ENCODE measurements at regions not wholly inside any gene's neighbourhood (a gene's known extent, or its start where the extent isn't known, plus 50 kb on each side); places are given as distances from the start of the nearest gene placed in this dataset.
"Not testable (repeated sequence)": the region's sequence is repeated elsewhere in the genome, so short reads cannot be mapped to it uniquely, and the experiment has no call there.

- TF ChIP-seq PRDM4 (tag by site-specific recombination; IDR thresholded peaks at IDR 0.05) (no peak), ZNF423 (tag by site-specific recombination; IDR thresholded peaks at IDR 0.05) (no peak), ZNF830 (tag by site-specific recombination; IDR thresholded peaks at IDR 0.05; ENCODE audit: low read depth) (no peak), KLF9 (tag by site-specific recombination; IDR thresholded peaks at IDR 0.05; ENCODE audit: low read depth) (no peak), ZNF48 (tag by site-specific recombination; IDR thresholded peaks at IDR 0.05) (no peak), ZNF2 (tag by site-specific recombination; IDR thresholded peaks at IDR 0.05) (no peak), OVOL3 (tag by site-specific recombination; IDR thresholded peaks at IDR 0.05) (no peak)
Measured at GRCh38 chr6:119493980-119494379, 144.4 kb upstream of the MAN1A1 start (continued).

DNA sequence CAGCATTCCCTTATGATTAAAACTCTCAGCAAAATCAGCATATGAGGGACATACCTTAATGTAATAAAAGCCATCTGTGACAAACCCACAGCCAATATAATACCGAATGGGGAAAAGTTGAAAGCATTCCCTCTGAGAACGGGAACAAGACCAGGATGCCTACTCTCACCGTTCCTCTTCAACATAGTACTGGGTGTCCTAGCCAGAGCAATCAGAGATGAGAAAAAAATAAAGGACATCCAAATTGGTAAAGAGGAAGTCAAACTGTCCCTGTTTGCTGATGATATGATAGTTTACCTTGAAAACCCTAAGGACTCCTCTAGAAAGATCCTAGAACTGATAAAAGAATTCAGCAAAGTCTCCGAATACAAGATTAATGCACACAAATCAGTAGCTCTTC is 141.6 kb upstream of the MAN1A1 start:
- POLR2A ChIA-PET, result interaction anchor here (0.6 kb wide), 1 partner anchor 11 kb away, joined by 3 read pairs; no protein-coding TSS in a partner anchor
- H3K36me3 ChIP-seq (ENCODE audit: control insufficient read depth in 2 of 2, insufficient read depth in 1 of 2, low read length in 2 of 2); CTCF ChIA-PET; H3K4me1 ChIP-seq (ENCODE audit: control insufficient read depth, insufficient read depth, low read length); H3K4me3 ChIP-seq (ENCODE audit: low read depth, low read length); H3K9me3 ChIP-seq (ENCODE audit: control insufficient read depth, insufficient read depth, low read depth, low read length); H3K27ac ChIP-seq (ENCODE audit: extremely low read depth, low read depth, low read length): not testable (repeated sequence)

GRCh38 chr6:119490050-119490449 is 140.5 kb upstream of the MAN1A1 start:
- H3K9me3 ChIP-seq (ENCODE audit: control insufficient read depth, insufficient read depth, low read depth, low read length); H3K4me1 ChIP-seq (ENCODE audit: control insufficient read depth, insufficient read depth, low read length); POLR2A ChIA-PET; H3K27ac ChIP-seq (ENCODE audit: extremely low read depth, low read depth, low read length); H3K4me3 ChIP-seq (ENCODE audit: low read depth, low read length); H3K36me3 ChIP-seq (ENCODE audit: control insufficient read depth in 2 of 2, insufficient read depth in 1 of 2, low read length in 2 of 2); CTCF ChIA-PET: not testable (repeated sequence)

DNA sequence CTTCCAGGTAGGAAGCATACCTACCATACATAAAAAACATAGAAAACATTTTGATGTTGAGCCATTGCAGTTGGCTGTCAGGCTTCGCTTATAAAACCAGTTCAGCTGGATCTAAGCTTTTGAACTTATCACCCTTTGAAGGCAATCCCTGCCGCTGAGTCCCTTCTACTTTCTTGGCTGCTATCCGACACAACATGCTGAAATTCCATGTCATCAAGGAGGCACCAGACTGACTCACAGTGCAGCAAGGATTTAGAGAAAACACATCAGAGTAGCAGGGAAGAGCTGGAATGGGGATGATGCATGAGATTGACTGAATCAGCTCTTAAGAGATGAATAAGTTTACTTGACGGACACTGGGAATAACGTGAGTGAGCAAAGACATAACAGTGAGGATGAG is 135.0 kb upstream of the MAN1A1 start:
- TF ChIP-seq ZNF19 (tag by site-specific recombination; IDR thresholded peaks at IDR 0.05; ENCODE audit: low read depth) (no peak), KLF16 (tag by site-specific recombination; IDR thresholded peaks at IDR 0.05) (no peak), ZBTB6 (tag by site-specific recombination; IDR thresholded peaks at IDR 0.05) (no peak), ZNF792 (tag by site-specific recombination; IDR thresholded peaks at IDR 0.05) (no peak), ZNF747 (tag by site-specific recombination; IDR thresholded peaks at IDR 0.05) (no peak)
- 0 out of 2 replicates have a peak, but pooled peaks cover 2% of the 10 kb centered on the region for H3K4me1 ChIP-seq (ENCODE audit: control insufficient read depth, insufficient read depth, low read length)
- H3K9me3 ChIP-seq (ENCODE audit: control insufficient read depth, insufficient read depth, low read depth, low read length), result no peaks in the 10 kb centered on the region
- H3K36me3 ChIP-seq (ENCODE audit: control insufficient read depth in 2 of 2, insufficient read depth in 1 of 2, low read length in 2 of 2), result no peaks in the 10 kb centered on the region
- ChIA-PET POLR2A (no interaction called here), CTCF (no interaction called here)
- no peak overlapping the region for H3K4me3 ChIP-seq (ENCODE audit: low read depth, low read length)
- H3K27ac ChIP-seq (ENCODE audit: extremely low read depth, low read depth, low read length), result no peak overlapping the region

DNA sequence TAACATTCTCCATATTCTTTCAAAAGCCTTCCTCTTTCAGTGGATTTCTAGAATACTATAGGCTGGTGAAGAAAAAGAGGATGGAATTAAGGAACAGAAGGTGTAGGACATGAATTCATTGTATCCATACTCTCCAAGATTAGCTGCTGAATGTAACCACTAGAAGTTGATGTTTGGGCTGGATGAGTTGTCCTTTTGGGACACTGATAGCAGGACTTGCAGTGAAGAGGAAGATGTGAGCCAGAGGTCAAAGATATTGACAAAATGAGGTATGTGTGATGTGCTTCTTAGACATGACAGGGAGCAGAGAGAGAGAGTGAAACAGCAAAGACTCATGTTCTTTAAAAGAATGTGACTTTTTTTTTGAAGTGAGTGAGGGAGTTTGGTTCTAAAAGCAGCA is 134.3 kb upstream of the MAN1A1 start:
- ChIA-PET POLR2A (no interaction called here), CTCF (no interaction called here)
- Histone ChIP-seq H3K27ac (ENCODE audit: extremely low read depth, low read depth, low read length) (no peak overlapping the region), H3K4me1 (ENCODE audit: control insufficient read depth, insufficient read depth, low read length) (0 out of 2 replicates have a peak, but pooled peaks cover 2% of the 10 kb centered on the region), H3K36me3 (ENCODE audit: control insufficient read depth in 2 of 2, insufficient read depth in 1 of 2, low read length in 2 of 2) (no peaks in the 10 kb centered on the region), H3K9me3 (ENCODE audit: control insufficient read depth, insufficient read depth, low read depth, low read length) (no peaks in the 10 kb centered on the region), H3K4me3 (ENCODE audit: low read depth, low read length) (no peak overlapping the region)
- no peak for TF ChIP-seq EGR2 (tag by site-specific recombination; IDR thresholded peaks at IDR 0.05; ENCODE audit: low read depth)
- no peak for TF ChIP-seq ZNF211 (tag by site-specific recombination; IDR thresholded peaks at IDR 0.05; ENCODE audit: low read depth)
- TF ChIP-seq, protein P1, sequence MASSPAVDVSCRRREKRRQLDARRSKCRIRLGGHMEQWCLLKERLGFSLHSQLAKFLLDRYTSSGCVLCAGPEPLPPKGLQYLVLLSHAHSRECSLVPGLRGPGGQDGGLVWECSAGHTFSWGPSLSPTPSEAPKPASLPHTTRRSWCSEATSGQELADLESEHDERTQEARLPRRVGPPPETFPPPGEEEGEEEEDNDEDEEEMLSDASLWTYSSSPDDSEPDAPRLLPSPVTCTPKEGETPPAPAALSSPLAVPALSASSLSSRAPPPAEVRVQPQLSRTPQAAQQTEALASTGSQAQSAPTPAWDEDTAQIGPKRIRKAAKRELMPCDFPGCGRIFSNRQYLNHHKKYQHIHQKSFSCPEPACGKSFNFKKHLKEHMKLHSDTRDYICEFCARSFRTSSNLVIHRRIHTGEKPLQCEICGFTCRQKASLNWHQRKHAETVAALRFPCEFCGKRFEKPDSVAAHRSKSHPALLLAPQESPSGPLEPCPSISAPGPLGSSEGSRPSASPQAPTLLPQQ (tag by site-specific recombination; IDR thresholded peaks at IDR 0.05), result no peak
- TF ChIP-seq, protein P2, sequence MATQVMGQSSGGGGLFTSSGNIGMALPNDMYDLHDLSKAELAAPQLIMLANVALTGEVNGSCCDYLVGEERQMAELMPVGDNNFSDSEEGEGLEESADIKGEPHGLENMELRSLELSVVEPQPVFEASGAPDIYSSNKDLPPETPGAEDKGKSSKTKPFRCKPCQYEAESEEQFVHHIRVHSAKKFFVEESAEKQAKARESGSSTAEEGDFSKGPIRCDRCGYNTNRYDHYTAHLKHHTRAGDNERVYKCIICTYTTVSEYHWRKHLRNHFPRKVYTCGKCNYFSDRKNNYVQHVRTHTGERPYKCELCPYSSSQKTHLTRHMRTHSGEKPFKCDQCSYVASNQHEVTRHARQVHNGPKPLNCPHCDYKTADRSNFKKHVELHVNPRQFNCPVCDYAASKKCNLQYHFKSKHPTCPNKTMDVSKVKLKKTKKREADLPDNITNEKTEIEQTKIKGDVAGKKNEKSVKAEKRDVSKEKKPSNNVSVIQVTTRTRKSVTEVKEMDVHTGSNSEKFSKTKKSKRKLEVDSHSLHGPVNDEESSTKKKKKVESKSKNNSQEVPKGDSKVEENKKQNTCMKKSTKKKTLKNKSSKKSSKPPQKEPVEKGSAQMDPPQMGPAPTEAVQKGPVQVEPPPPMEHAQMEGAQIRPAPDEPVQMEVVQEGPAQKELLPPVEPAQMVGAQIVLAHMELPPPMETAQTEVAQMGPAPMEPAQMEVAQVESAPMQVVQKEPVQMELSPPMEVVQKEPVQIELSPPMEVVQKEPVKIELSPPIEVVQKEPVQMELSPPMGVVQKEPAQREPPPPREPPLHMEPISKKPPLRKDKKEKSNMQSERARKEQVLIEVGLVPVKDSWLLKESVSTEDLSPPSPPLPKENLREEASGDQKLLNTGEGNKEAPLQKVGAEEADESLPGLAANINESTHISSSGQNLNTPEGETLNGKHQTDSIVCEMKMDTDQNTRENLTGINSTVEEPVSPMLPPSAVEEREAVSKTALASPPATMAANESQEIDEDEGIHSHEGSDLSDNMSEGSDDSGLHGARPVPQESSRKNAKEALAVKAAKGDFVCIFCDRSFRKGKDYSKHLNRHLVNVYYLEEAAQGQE (tag by site-specific recombination; IDR thresholded peaks at IDR 0.05), result no peak
- TF ChIP-seq ZNF214 (tag by site-specific recombination; IDR thresholded peaks at IDR 0.05; ENCODE audit: borderline replicate concordance), result no peak
- no peak for TF ChIP-seq ZBTB7A (tag by site-specific recombination; IDR thresholded peaks at IDR 0.05; ENCODE audit: low read depth)
- TF ChIP-seq ZSCAN30 (tag by site-specific recombination; IDR thresholded peaks at IDR 0.05), result no peak
- TF ChIP-seq ZNF529 (tag by site-specific recombination; IDR thresholded peaks at IDR 0.05; ENCODE audit: insufficient replicate concordance), result no peak

Measured in HEK293 (cell line).